ENCODE measurements at regions not wholly inside any gene's neighbourhood (a gene's known extent, or its start where the extent isn't known, plus 50 kb on each side); places are given as distances from the start of the nearest gene placed in this dataset.
"Not testable (repeated sequence)": the region's sequence is repeated elsewhere in the genome, so short reads cannot be mapped to it uniquely, and the experiment has no call there.

DNA sequence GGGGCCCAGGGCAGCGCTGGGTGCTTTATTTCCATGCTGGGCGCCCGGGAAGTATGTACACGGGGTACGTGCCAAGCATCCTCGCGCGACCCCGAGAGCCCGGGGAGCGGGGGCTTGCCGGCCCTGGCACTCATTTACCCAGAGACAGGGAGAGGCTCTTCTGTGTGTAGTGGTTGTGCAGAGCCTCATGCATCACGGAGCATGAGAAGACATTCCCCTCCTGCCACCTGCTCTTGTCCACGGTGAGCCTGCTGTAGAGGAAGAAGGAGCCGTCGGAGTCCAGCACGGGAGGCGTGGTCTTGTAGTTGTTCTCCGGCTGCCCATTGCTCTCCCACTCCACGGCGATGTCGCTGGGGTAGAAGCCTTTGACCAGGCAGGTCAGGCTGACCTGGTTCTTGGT lies 98.0 kb downstream of the TMEM121 start:
- not testable (repeated sequence) for TF ChIP-seq JUN (IDR thresholded peaks at IDR 0.05; ENCODE audit: borderline replicate concordance, insufficient read depth, insufficient read length, low read depth); EZH2 (IDR thresholded peaks at IDR 0.05; ENCODE audit: borderline replicate concordance, low read depth, low read length, severe bottlenecking)
- TF ChIP-seq, protein P1, sequence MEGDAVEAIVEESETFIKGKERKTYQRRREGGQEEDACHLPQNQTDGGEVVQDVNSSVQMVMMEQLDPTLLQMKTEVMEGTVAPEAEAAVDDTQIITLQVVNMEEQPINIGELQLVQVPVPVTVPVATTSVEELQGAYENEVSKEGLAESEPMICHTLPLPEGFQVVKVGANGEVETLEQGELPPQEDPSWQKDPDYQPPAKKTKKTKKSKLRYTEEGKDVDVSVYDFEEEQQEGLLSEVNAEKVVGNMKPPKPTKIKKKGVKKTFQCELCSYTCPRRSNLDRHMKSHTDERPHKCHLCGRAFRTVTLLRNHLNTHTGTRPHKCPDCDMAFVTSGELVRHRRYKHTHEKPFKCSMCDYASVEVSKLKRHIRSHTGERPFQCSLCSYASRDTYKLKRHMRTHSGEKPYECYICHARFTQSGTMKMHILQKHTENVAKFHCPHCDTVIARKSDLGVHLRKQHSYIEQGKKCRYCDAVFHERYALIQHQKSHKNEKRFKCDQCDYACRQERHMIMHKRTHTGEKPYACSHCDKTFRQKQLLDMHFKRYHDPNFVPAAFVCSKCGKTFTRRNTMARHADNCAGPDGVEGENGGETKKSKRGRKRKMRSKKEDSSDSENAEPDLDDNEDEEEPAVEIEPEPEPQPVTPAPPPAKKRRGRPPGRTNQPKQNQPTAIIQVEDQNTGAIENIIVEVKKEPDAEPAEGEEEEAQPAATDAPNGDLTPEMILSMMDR (IDR thresholded peaks at IDR 0.05; ENCODE audit: extremely low read depth in 1 of 2, insufficient read depth in 1 of 2, low read depth in 1 of 2, low read length in 2 of 2), result not testable (repeated sequence)

Measured in endothelial cell of umbilical vein (primary cell).